SK-N-SH (cell line): ENCODE measurements at regions not wholly inside any gene's neighbourhood (a gene's known extent, or its start where the extent isn't known, plus 50 kb on each side); places are given as distances from the start of the nearest gene placed in this dataset.
A peak's percentile ranks its signal among the peaks of the same experiment; 100 is the strongest.

Source experiments
- CTCF ChIA-PET: fragments of 300-600, 350-600 bp; formaldehyde crosslinking; extraction: SDS; loops from one replicate; lab custom pipeline; 2021; lab: Yijun Ruan, JAX
- POLR2A ChIA-PET: fragments of 350-600 bp; sonication (Branson Sonifier 250); formaldehyde crosslinking; extraction: SDS; loops from one replicate; lab custom pipeline; 2020; ENCODE audit warnings: antibody characterized with exemption, inconsistent platforms; lab: Yijun Ruan, JAX
- DNase-seq: peaks from one replicate; pipeline ENCODE4 v3.0.0; 2012
- H2AFZ ChIP-seq: fragments of 200-600 bp; sonication (generic); 2 replicates; pipeline ENCODE4 v1.8.1; 2016; ENCODE audit warnings: antibody characterized with exemption, mild to moderate bottlenecking, low read depth
- H3F3A ChIP-seq: fragments of 200-600 bp; sonication (generic); replicated peaks from 2 replicates; pipeline ENCODE3; 2016; ENCODE audit warnings: antibody characterized with exemption, mild to moderate bottlenecking; ENCODE audit not compliant: insufficient read depth
- H3K27ac ChIP-seq, 2 experiments: fragments of 200-500 bp in 1 of 2; fragments of 200-600 bp in 1 of 2; sonication (Bioruptor generic) in 1 of 2; sonication (generic), shearing (Covaris generic) in 1 of 2; 2 replicates each; pipeline versions ENCODE4 v1.5.1 to v1.6.1; 2014 to 2016; ENCODE audit warnings: low read depth in 2 of 2, inconsistent platforms in 1 of 2, low read length in 1 of 2, mild to moderate bottlenecking in 1 of 2, mixed read lengths in 1 of 2
- H3K27me3 ChIP-seq: fragments of 200-600 bp; sonication (generic), shearing (Covaris generic); 2 replicates; pipeline ENCODE4 v1.6.1; 2016; ENCODE audit warnings: mixed run types; ENCODE audit not compliant: insufficient read depth
- H3K36me3 ChIP-seq, 2 experiments: fragments of 200-500 bp in 1 of 2; fragments of 200-600 bp in 1 of 2; sonication (Bioruptor generic) in 1 of 2; sonication (generic) in 1 of 2; replicated peaks in 1 of 2; 2 replicates each; pipeline versions ENCODE3 to v1.5.1; 2014 to 2016; ENCODE audit warnings: low read length in 1 of 2, mild to moderate bottlenecking in 1 of 2; ENCODE audit not compliant: insufficient read depth in 2 of 2, control insufficient read depth in 1 of 2
- H3K4me1 ChIP-seq, 2 experiments: fragments of 200-500 bp in 1 of 2; fragments of 200-600 bp in 1 of 2; sonication (Bioruptor generic) in 1 of 2; sonication (generic), shearing (Covaris generic) in 1 of 2; 2 replicates each; pipeline versions ENCODE4 v1.5.1 to v1.6.1; 2014 to 2016; ENCODE audit warnings: low read depth in 1 of 2, low read length in 1 of 2, mixed run types in 1 of 2; ENCODE audit not compliant: insufficient read depth in 2 of 2, control insufficient read depth in 1 of 2
- H3K4me2 ChIP-seq: fragments of 200-600 bp; sonication (generic), shearing (Covaris generic); 2 replicates; pipeline ENCODE4 v1.6.1; 2017; ENCODE audit warnings: mixed run types
- H3K4me3 ChIP-seq, 2 experiments: fragments of 200-500 bp in 1 of 2; fragments of 200-600 bp in 1 of 2; sonication (Bioruptor generic) in 1 of 2; sonication (generic), shearing (Covaris generic) in 1 of 2; 2 replicates each; pipeline versions ENCODE4 v1.5.1 to v1.8.1; 2014 to 2016; ENCODE audit warnings: low read depth in 2 of 2, inconsistent platforms in 1 of 2, low read length in 1 of 2, mild to moderate bottlenecking in 1 of 2, mixed read lengths in 1 of 2, moderate library complexity in 1 of 2
- H3K79me2 ChIP-seq: fragments of 200-600 bp; sonication (generic); 2 replicates; pipeline ENCODE4 v1.8.1; 2017; ENCODE audit warnings: mild to moderate bottlenecking; ENCODE audit not compliant: insufficient read depth
- H3K9ac ChIP-seq: fragments of 200-600 bp; sonication (generic); 2 replicates; pipeline ENCODE4 v1.6.1; 2017; ENCODE audit warnings: mixed run types
- H3K9me2 ChIP-seq: fragments of 200-600 bp; sonication (generic); 2 replicates; pipeline ENCODE4 v1.6.1; 2017; ENCODE audit warnings: mixed run types
- H3K9me3 ChIP-seq: fragments of 200-600 bp; sonication (generic); 2 replicates; pipeline ENCODE4 v1.6.1; 2017; ENCODE audit warnings: mixed run types, mild to moderate bottlenecking, moderate library complexity
- H4K20me1 ChIP-seq: fragments of 200-600 bp; sonication (generic); 2 replicates; pipeline ENCODE4 v1.6.1; 2017; ENCODE audit warnings: mild to moderate bottlenecking, mixed run types; ENCODE audit not compliant: insufficient read depth
- CHD2 ChIP-seq: fragments of 150-350 bp; IDR thresholded peaks from 2 replicates; pipeline ENCODE4 v1.6.1; 2018; ENCODE audit warnings: low read length; ENCODE audit not compliant: partially characterized antibody
- ELF1 ChIP-seq: IDR thresholded peaks from 2 replicates; pipeline ENCODE4 v1.4.0; 2012
- FOSL2 ChIP-seq: IDR thresholded peaks from 2 replicates; pipeline ENCODE4 v1.4.0; 2012; ENCODE audit warnings: low read depth, mild to moderate bottlenecking, moderate library complexity, borderline replicate concordance
- RCOR1 ChIP-seq: fragments of 150-350 bp; IDR thresholded peaks from 2 replicates; pipeline ENCODE4 v1.6.1; 2017; ENCODE audit warnings: antibody characterized with exemption, low read length
- RXRA ChIP-seq: IDR thresholded peaks from 2 replicates; pipeline ENCODE4 v1.4.0; 2012; ENCODE audit warnings: low read depth, mild to moderate bottlenecking, borderline replicate concordance
- USF2 ChIP-seq: fragments of 150-350 bp; IDR thresholded peaks from 2 replicates; pipeline ENCODE4 v1.6.1; 2017; ENCODE audit warnings: antibody characterized with exemption, low read length, low read depth, borderline replicate concordance
- WGBS: methylation state at CpG from one replicate; pipeline ENCODE4 v1.1.6; 2017; ENCODE audit warnings: low lambda C conversion rate; 5-methylcytosine and 5-hydroxymethylcytosine counted together
- TF ChIP-seq, protein P1 (sequence below): IDR thresholded peaks from 2 replicates; pipeline ENCODE4 v1.4.0; 2012; ENCODE audit warnings: low read depth, borderline replicate concordance
- TF ChIP-seq, protein P2 (sequence below): IDR thresholded peaks from 2 replicates; pipeline ENCODE4 v1.4.0; 2012; ENCODE audit warnings: low read depth, borderline replicate concordance
- TF ChIP-seq, protein P3 (sequence below): IDR thresholded peaks from 2 replicates; pipeline ENCODE4 v1.6.1; 2012; ENCODE audit warnings: mild to moderate bottlenecking, low read depth, low read length, moderate library complexity

DNA sequence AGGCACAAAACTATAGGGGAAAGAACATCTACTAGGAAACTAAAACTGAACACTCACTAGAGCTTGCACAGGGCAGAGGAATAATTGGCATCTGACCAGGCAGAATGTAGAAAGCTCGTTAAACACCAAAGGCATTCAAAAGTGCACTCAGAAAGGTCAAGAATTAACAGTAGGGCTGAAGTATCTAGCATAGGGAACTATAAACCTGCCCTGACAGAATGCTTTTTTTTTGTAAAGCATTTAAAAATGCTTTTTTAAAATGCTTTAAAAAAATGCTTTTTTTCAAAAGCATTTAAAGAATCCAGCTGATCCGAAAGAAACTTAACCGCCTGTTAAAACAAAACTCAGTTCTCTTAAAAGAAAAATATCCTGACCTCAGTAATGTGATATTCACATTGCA lies 74.6 kb upstream of the EGFR start (continued):
- TF ChIP-seq, protein P1, sequence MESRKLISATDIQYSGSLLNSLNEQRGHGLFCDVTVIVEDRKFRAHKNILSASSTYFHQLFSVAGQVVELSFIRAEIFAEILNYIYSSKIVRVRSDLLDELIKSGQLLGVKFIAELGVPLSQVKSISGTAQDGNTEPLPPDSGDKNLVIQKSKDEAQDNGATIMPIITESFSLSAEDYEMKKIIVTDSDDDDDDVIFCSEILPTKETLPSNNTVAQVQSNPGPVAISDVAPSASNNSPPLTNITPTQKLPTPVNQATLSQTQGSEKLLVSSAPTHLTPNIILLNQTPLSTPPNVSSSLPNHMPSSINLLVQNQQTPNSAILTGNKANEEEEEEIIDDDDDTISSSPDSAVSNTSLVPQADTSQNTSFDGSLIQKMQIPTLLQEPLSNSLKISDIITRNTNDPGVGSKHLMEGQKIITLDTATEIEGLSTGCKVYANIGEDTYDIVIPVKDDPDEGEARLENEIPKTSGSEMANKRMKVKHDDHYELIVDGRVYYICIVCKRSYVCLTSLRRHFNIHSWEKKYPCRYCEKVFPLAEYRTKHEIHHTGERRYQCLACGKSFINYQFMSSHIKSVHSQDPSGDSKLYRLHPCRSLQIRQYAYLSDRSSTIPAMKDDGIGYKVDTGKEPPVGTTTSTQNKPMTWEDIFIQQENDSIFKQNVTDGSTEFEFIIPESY: no peak
- TF ChIP-seq, protein P2, sequence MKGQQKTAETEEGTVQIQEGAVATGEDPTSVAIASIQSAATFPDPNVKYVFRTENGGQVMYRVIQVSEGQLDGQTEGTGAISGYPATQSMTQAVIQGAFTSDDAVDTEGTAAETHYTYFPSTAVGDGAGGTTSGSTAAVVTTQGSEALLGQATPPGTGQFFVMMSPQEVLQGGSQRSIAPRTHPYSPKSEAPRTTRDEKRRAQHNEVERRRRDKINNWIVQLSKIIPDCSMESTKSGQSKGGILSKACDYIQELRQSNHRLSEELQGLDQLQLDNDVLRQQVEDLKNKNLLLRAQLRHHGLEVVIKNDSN: no peak
- no peak for TF ChIP-seq RCOR1

- no peak overlapping the region for H3K4me3 ChIP-seq
- POLR2A ChIA-PET: no interaction called here
Measured at GRCh38 chr7:54946271-54946670, 72.5 kb upstream of the EGFR start.

More at GRCh38 chr7:54946271-54946670, 72.5 kb upstream of the EGFR start:
- Histone ChIP-seq H3F3A (peaks cover 14% of the 10 kb centered on the region), H3K27me3 (no peaks in the 10 kb centered on the region), H3K9me2 (no peaks in the 10 kb centered on the region), H3K4me1 (no peaks in the 10 kb centered on the region; a peak in 1 of 4 replicates), H3K79me2 (no peaks in the 10 kb centered on the region), H4K20me1 (no peaks in the 10 kb centered on the region), H3K9ac (no peak overlapping the region), H3K27ac (no peak overlapping the region), H3K4me2 (no peak overlapping the region), H2AFZ (peak overlapping the region; percentile 37; the same call in 1 of the 2 replicates), H3K9me3 (no peaks in the 10 kb centered on the region), H3K36me3 (no peaks in the 10 kb centered on the region)
- WGBS: 73% methylated on average over 2 of the region's 2 CpGs
- no peak for DNase-seq
- CTCF ChIA-PET: interaction anchor here (0.8 to 1.3 kb wide), 3 partner anchors 12 to 309 kb away, joined by 3 to 4 read pairs (median 3); no protein-coding TSS in a partner anchor
- TF ChIP-seq ELF1: no peak
- TF ChIP-seq USF2: no peak
- no peak for TF ChIP-seq FOSL2
- TF ChIP-seq CHD2: no peak
- TF ChIP-seq, protein P3, sequence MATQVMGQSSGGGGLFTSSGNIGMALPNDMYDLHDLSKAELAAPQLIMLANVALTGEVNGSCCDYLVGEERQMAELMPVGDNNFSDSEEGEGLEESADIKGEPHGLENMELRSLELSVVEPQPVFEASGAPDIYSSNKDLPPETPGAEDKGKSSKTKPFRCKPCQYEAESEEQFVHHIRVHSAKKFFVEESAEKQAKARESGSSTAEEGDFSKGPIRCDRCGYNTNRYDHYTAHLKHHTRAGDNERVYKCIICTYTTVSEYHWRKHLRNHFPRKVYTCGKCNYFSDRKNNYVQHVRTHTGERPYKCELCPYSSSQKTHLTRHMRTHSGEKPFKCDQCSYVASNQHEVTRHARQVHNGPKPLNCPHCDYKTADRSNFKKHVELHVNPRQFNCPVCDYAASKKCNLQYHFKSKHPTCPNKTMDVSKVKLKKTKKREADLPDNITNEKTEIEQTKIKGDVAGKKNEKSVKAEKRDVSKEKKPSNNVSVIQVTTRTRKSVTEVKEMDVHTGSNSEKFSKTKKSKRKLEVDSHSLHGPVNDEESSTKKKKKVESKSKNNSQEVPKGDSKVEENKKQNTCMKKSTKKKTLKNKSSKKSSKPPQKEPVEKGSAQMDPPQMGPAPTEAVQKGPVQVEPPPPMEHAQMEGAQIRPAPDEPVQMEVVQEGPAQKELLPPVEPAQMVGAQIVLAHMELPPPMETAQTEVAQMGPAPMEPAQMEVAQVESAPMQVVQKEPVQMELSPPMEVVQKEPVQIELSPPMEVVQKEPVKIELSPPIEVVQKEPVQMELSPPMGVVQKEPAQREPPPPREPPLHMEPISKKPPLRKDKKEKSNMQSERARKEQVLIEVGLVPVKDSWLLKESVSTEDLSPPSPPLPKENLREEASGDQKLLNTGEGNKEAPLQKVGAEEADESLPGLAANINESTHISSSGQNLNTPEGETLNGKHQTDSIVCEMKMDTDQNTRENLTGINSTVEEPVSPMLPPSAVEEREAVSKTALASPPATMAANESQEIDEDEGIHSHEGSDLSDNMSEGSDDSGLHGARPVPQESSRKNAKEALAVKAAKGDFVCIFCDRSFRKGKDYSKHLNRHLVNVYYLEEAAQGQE: no peak
- TF ChIP-seq RXRA: no peak
